PC-9 (cell line): ENCODE measurements at regions not wholly inside any gene's neighbourhood (a gene's known extent, or its start where the extent isn't known, plus 50 kb on each side); places are given as distances from the start of the nearest gene placed in this dataset.

Experiments used
- EZH2 ChIP-seq: fragments of 200-600 bp; sonication (generic); IDR thresholded peaks from 2 replicates; pipeline ENCODE4 v1.8.0; 2017; ENCODE audit warnings: antibody characterized with exemption, low read depth
- TF ChIP-seq, protein P1 (sequence below): fragments of 200-600 bp; sonication (generic); conservative IDR thresholded peaks from 2 replicates; pipeline ENCODE4 v1.6.1; 2017; ENCODE audit warnings: mixed run types, antibody characterized with exemption, mild to moderate bottlenecking, moderate library complexity

DNA sequence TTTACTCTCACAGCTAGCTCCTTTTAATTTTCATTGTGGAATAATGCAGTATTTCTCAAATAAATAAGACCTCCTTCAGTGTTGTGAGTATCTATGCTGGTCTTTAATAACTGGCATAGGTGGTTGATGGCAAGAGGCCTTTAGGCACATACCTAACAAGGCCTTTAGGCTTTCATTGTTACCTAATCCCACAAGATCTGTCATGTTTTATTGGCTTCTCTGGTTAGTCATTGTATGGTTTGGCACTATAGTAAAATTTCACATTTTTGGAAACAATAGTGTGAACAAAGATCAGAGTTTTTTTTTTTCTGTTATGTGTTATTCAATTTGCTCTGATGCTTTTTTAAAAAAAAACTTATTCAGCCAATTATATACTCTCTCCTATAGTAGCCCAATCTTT lies 89.8 kb upstream of the NEUROD1 start:
- TF ChIP-seq, protein P1, sequence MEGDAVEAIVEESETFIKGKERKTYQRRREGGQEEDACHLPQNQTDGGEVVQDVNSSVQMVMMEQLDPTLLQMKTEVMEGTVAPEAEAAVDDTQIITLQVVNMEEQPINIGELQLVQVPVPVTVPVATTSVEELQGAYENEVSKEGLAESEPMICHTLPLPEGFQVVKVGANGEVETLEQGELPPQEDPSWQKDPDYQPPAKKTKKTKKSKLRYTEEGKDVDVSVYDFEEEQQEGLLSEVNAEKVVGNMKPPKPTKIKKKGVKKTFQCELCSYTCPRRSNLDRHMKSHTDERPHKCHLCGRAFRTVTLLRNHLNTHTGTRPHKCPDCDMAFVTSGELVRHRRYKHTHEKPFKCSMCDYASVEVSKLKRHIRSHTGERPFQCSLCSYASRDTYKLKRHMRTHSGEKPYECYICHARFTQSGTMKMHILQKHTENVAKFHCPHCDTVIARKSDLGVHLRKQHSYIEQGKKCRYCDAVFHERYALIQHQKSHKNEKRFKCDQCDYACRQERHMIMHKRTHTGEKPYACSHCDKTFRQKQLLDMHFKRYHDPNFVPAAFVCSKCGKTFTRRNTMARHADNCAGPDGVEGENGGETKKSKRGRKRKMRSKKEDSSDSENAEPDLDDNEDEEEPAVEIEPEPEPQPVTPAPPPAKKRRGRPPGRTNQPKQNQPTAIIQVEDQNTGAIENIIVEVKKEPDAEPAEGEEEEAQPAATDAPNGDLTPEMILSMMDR: no peak
- no peak for TF ChIP-seq EZH2
